Panc1 (cell line): ENCODE measurements at regions not wholly inside any gene's neighbourhood (a gene's known extent, or its start where the extent isn't known, plus 50 kb on each side); places are given as distances from the start of the nearest gene placed in this dataset.

Experiments
- ATAC-seq: fragments of 200-7000 bp; cut with Tn5 transposase; 2 replicates; pipeline ENCODE4 v1.9.1; 2020; ENCODE audit warnings: mild to moderate bottlenecking, moderate library complexity
- BruUV-seq: library from RNA; stranded (reverse); fragments of 400-500 nt; replicated peaks from 2 replicates; lab custom pipeline; 2021; lab: Mats Ljungman, UMichigan
- CTCF ChIA-PET: fragments of 300-600 bp; sonication (Branson Sonifier 250); formaldehyde crosslinking; loops from one replicate; lab custom pipeline; 2022; ENCODE audit warnings: antibody characterized with exemption; lab: Charles Lee
- POLR2A ChIA-PET: fragments of 300-600 bp; sonication (Branson Sonifier 250); formaldehyde crosslinking; loops from one replicate; lab custom pipeline; 2022; ENCODE audit warnings: antibody characterized with exemption; lab: Charles Lee
- DNase-seq: peaks from one replicate; pipeline ENCODE4 v3.0.0-alpha.2; 2010; ENCODE audit warnings: low read depth, low spot score
- H3K27ac ChIP-seq: 2 replicates; pipeline ENCODE4 v1.5.1; 2011; ENCODE audit warnings: mild to moderate bottlenecking, low read length, inconsistent platforms
- H3K27me3 ChIP-seq: fragments of 200-500 bp; sonication (Bioruptor generic); 2 replicates; pipeline ENCODE4 v1.6.0; 2014; ENCODE audit warnings: low read length, inconsistent platforms; ENCODE audit not compliant: control insufficient read depth, insufficient read depth
- H3K36me3 ChIP-seq: fragments of 200-500 bp; sonication (Bioruptor generic); 2 replicates; pipeline ENCODE4 v1.5.1; 2014; ENCODE audit warnings: inconsistent platforms, mild to moderate bottlenecking, low read length, moderate library complexity; ENCODE audit not compliant: control insufficient read depth, insufficient read depth
- H3K4me1 ChIP-seq: 2 replicates; pipeline ENCODE4 v1.5.1; 2011; ENCODE audit warnings: inconsistent platforms, mild to moderate bottlenecking, low read length, moderate library complexity; ENCODE audit not compliant: control insufficient read depth, insufficient read depth
- H3K4me3 ChIP-seq, 2 experiments: 2 replicates each; pipeline ENCODE4 v1.5.1; 2011 to 2012; ENCODE audit warnings: low read depth in 2 of 2, low read length in 2 of 2, mild to moderate bottlenecking in 2 of 2, inconsistent platforms in 1 of 2, moderate library complexity in 1 of 2
- H3K9me3 ChIP-seq: fragments of 200-500 bp; sonication (Bioruptor generic); 2 replicates; pipeline ENCODE4 v1.5.1; 2014; ENCODE audit warnings: low read depth, mild to moderate bottlenecking, inconsistent platforms, low read length, moderate library complexity; ENCODE audit not compliant: control insufficient read depth, insufficient read depth
- POLR2AphosphoS5 ChIP-seq: IDR thresholded peaks from 2 replicates; pipeline ENCODE4 v1.6.1; 2012; ENCODE audit warnings: mild to moderate bottlenecking, low read depth, low read length, moderate library complexity
- REST ChIP-seq, 2 experiments: IDR thresholded peaks; 2 replicates each; pipeline ENCODE4 v1.6.1; 2011 to 2012; ENCODE audit warnings: low read depth in 2 of 2, control low read depth in 1 of 2, low read length in 1 of 2, mild to moderate bottlenecking in 1 of 2, moderate library complexity in 1 of 2; ENCODE audit not compliant: insufficient read depth in 1 of 2
- SIN3A ChIP-seq: IDR thresholded peaks from 2 replicates; pipeline ENCODE4 v1.6.1; 2012; ENCODE audit warnings: low read depth, mild to moderate bottlenecking, low read length, moderate library complexity, borderline replicate concordance; ENCODE audit not compliant: insufficient read depth
- TCF7L2 ChIP-seq: IDR thresholded peaks from 2 replicates; pipeline ENCODE4 v1.6.1; 2011; ENCODE audit warnings: mild to moderate bottlenecking, low read depth, low read length, inconsistent platforms
- in situ Hi-C: cut with HindIII; loops from 2 replicates; pipeline ENCODE4 v1.10.0; 2016; ENCODE audit warnings: low sequenced_read_pairs, low pct_unique_long_range_greater_than_20kb
- intact Hi-C: fragments of 100-400 bp; cut with micrococcal nuclease; formaldehyde crosslinking; loops from one replicate; pipeline ENCODE4 v1.10.0; 2022; ENCODE audit not compliant: unreplicated experiment
- TF ChIP-seq, protein P1 (sequence below): fragments of 450-650 bp; IDR thresholded peaks from 2 replicates; pipeline ENCODE4 v1.5.1; 2017; ENCODE audit warnings: mild to moderate bottlenecking

- Histone ChIP-seq H3K36me3 (no peaks in the 10 kb centered on the region), H3K4me1 (no peaks in the 10 kb centered on the region), H3K4me3 (no peak overlapping the region), H3K27ac (no peak overlapping the region), H3K9me3 (no peaks in the 10 kb centered on the region), H3K27me3 (no peaks in the 10 kb centered on the region)
- ChIA-PET CTCF (no interaction called here), POLR2A (no interaction called here)
- no peak for TF ChIP-seq SIN3A
- TF ChIP-seq POLR2AphosphoS5, result no peak
- DNase-seq, result no peak
- BruUV-seq, result no TSS peak
- intact Hi-C loops (no loop called here), in situ Hi-C loops (no loop called here)
- no peak for ATAC-seq
Observed at GRCh38 chr14:30426463-30426862, 132.5 kb upstream of the G2E3 start.

DNA sequence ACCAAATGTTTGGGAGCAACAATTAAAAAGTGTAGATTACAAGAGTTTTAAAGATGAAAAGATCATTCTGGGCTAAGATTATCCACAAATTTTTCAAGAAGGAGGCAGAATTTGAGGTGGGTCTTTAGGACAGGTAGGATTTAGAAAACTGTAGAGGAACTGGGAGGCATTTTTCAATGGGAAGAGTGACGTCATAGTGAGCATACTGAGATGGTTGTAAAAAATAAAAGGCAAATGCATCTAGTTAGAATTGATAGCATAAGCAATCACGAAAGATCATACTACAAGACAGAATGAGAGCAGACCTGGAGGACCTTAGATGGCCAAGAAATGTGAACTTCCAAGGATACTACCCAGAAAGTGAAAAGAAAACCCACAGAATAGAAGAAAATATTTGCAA, 131.6 kb upstream of the G2E3 start:
- TF ChIP-seq TCF7L2, result no peak
- TF ChIP-seq REST (IDR thresholded peaks at IDR 0.05; ENCODE audit: insufficient read depth in 1 of 2, low read depth in 2 of 2, low read length in 1 of 2), result no peak
- TF ChIP-seq SIN3A, result no peak
- TF ChIP-seq, protein P1, sequence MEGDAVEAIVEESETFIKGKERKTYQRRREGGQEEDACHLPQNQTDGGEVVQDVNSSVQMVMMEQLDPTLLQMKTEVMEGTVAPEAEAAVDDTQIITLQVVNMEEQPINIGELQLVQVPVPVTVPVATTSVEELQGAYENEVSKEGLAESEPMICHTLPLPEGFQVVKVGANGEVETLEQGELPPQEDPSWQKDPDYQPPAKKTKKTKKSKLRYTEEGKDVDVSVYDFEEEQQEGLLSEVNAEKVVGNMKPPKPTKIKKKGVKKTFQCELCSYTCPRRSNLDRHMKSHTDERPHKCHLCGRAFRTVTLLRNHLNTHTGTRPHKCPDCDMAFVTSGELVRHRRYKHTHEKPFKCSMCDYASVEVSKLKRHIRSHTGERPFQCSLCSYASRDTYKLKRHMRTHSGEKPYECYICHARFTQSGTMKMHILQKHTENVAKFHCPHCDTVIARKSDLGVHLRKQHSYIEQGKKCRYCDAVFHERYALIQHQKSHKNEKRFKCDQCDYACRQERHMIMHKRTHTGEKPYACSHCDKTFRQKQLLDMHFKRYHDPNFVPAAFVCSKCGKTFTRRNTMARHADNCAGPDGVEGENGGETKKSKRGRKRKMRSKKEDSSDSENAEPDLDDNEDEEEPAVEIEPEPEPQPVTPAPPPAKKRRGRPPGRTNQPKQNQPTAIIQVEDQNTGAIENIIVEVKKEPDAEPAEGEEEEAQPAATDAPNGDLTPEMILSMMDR, result no peak
- no peak for TF ChIP-seq POLR2AphosphoS5
- ChIA-PET POLR2A (no interaction called here), CTCF (no interaction called here)
- no peaks in the 10 kb centered on the region for H3K36me3 ChIP-seq
- in situ Hi-C loops (no loop called here), intact Hi-C loops (no loop called here)
- no TSS peak for BruUV-seq
- H3K4me1 ChIP-seq, result no peaks in the 10 kb centered on the region
- ATAC-seq (no peak), DNase-seq (no peak)
- no peaks in the 10 kb centered on the region for H3K9me3 ChIP-seq
- H3K27ac ChIP-seq, result no peak overlapping the region
- H3K4me3 ChIP-seq, result no peak overlapping the region
- H3K27me3 ChIP-seq, result no peaks in the 10 kb centered on the region

- Histone ChIP-seq H3K4me3 (no peak overlapping the region), H3K27me3 (no peaks in the 10 kb centered on the region), H3K4me1 (no peaks in the 10 kb centered on the region), H3K36me3 (no peaks in the 10 kb centered on the region), H3K27ac (no peak overlapping the region), H3K9me3 (no peaks in the 10 kb centered on the region)
- ATAC-seq (no peak), DNase-seq (no peak)
- BruUV-seq, result no TSS peak
- in situ Hi-C loops, result no loop called here
- CTCF ChIA-PET, result no interaction called here
- POLR2A ChIA-PET, result no interaction called here
- TF ChIP-seq REST (IDR thresholded peaks at IDR 0.05; ENCODE audit: insufficient read depth in 1 of 2, low read depth in 2 of 2, low read length in 1 of 2), result no peak
- TF ChIP-seq, protein P1, result no peak
- no peak for TF ChIP-seq SIN3A
- no peak for TF ChIP-seq TCF7L2
- no peak for TF ChIP-seq POLR2AphosphoS5
- intact Hi-C loops, result no loop called here
Observed at GRCh38 chr14:30427846-30428245, 131.1 kb upstream of the G2E3 start.
